K562 (cell line): ENCODE measurements at regions not wholly inside any gene's neighbourhood (a gene's known extent, or its start where the extent isn't known, plus 50 kb on each side); places are given as distances from the start of the nearest gene placed in this dataset.

Experiments
- ATAC-seq: fragments of 200-7000 bp; cut with Tn5 transposase; 3 replicates; pipeline ENCODE4 v1.9.1; 2020; ENCODE audit warnings: moderate library complexity
- BruUV-seq: library from RNA; stranded (reverse); fragments of 400-500 nt; replicated peaks from 2 replicates; lab custom pipeline; 2021; lab: Mats Ljungman, UMichigan
- CTCF ChIA-PET: fragments of 300-600 bp; formaldehyde crosslinking; extraction: SDS; loops from one replicate; lab custom pipeline; 2021; ENCODE audit warnings: low intra/inter-chr PET ratio; lab: Yijun Ruan, JAX
- POLR2A ChIA-PET: fragments of 300-600, 350-650 bp; sonication (Branson Sonifier 250); formaldehyde crosslinking; extraction: SDS; loops from one replicate; lab custom pipeline; 2021; ENCODE audit warnings: antibody characterized with exemption, inconsistent platforms; lab: Yijun Ruan, JAX
- DNase-seq, 4 experiments: peaks; one replicate each; pipeline versions ENCODE4 v3.0.0 to v3.0.0-alpha.2; 2011 to 2018; ENCODE audit warnings: low spot score in 3 of 4, mixed read lengths in 3 of 4; ENCODE audit errors: extremely low read depth in 1 of 4
- FAIRE-seq: peaks from 2 replicates; lab custom pipeline; 2011; peaks lifted over from hg19 to GRCh38; lab: Jason Lieb, UNC
- H2AFZ ChIP-seq: 2 replicates; pipeline ENCODE4 v1.6.0; 2011; ENCODE audit warnings: low read depth, low read length, control low read depth, inconsistent platforms
- H3K27ac ChIP-seq: fragments of 200-600 bp; 3 replicates; pipeline ENCODE4 v1.8.0; 2011; ENCODE audit warnings: low read depth, mild to moderate bottlenecking, control low read depth, inconsistent platforms, low read length, moderate library complexity, mixed read lengths; ENCODE audit errors: extremely low read depth
- H3K27me3 ChIP-seq, 2 experiments: fragments of 300-600 bp in 1 of 2; 2 replicates in 1 of 2; 3 replicates in 1 of 2; pipeline versions ENCODE4 v1.6.0 to v1.8.0; 2011; ENCODE audit warnings: inconsistent platforms in 2 of 2, low read length in 2 of 2, mild to moderate bottlenecking in 1 of 2, mixed read lengths in 1 of 2, moderate library complexity in 1 of 2; ENCODE audit not compliant: control insufficient read depth in 2 of 2, insufficient read depth in 2 of 2
- H3K36me3 ChIP-seq: fragments of 300-600 bp; 3 replicates; pipeline ENCODE4 v1.8.0; 2011; ENCODE audit warnings: mild to moderate bottlenecking, low read length, inconsistent platforms; ENCODE audit not compliant: control insufficient read depth, insufficient read depth
- H3K4me1 ChIP-seq, 2 experiments: fragments of 200-600 bp in 1 of 2; replicated peaks in 1 of 2; 2 replicates in 1 of 2; 3 replicates in 1 of 2; pipeline versions ENCODE4 v1.5.1 to v1.8.0; 2011; ENCODE audit warnings: inconsistent platforms in 2 of 2, low read length in 2 of 2, mild to moderate bottlenecking in 1 of 2, mixed read lengths in 1 of 2, moderate library complexity in 1 of 2; ENCODE audit not compliant: control insufficient read depth in 2 of 2, insufficient read depth in 2 of 2
- H3K4me2 ChIP-seq: 2 replicates; pipeline ENCODE4 v1.6.1; 2011; ENCODE audit warnings: low read length, control low read depth, inconsistent platforms, mixed read lengths; ENCODE audit not compliant: insufficient read depth
- H3K4me3 ChIP-seq: fragments of 200-600 bp; sonication (generic), shearing (Covaris generic); 2 replicates; pipeline ENCODE4 v1.5.1; 2016; ENCODE audit warnings: control low read depth, inconsistent platforms
- H3K79me2 ChIP-seq: fragments of 200-600 bp; 3 replicates; pipeline ENCODE4 v1.8.0; 2011; ENCODE audit warnings: low read length, inconsistent platforms; ENCODE audit not compliant: control insufficient read depth, insufficient read depth
- H3K9ac ChIP-seq, 2 experiments: 2 replicates each; pipeline versions ENCODE4 v1.6.0 to v1.6.1; 2011; ENCODE audit warnings: low read depth in 2 of 2, low read length in 2 of 2, control low read depth in 1 of 2, inconsistent platforms in 1 of 2, mild to moderate bottlenecking in 1 of 2, mixed read lengths in 1 of 2; ENCODE audit not compliant: insufficient read depth in 1 of 2
- H3K9me1 ChIP-seq: one replicate; pipeline ENCODE4 v1.6.0; 2011; ENCODE audit warnings: inconsistent platforms, mild to moderate bottlenecking, low read length, moderate library complexity; ENCODE audit not compliant: control insufficient read depth, insufficient read depth
- H3K9me3 ChIP-seq: replicated peaks from 2 replicates; pipeline ENCODE4 v1.5.1; 2011; ENCODE audit warnings: low read depth, low read length, inconsistent platforms; ENCODE audit not compliant: control insufficient read depth, insufficient read depth
- H4K20me1 ChIP-seq: replicated peaks from 2 replicates; pipeline ENCODE4 v1.6.1; 2011; ENCODE audit warnings: low read length, inconsistent platforms, mixed read lengths; ENCODE audit not compliant: control insufficient read depth, insufficient read depth
- CCNT2 ChIP-seq: IDR thresholded peaks from 2 replicates; pipeline ENCODE4 v1.6.1; 2011; ENCODE audit warnings: borderline replicate concordance, low read depth, mild to moderate bottlenecking, moderate library complexity, mixed read lengths, low read length; ENCODE audit not compliant: insufficient read length; ENCODE audit errors: extremely low read depth
- FOXO4 ChIP-seq: fragments of 450-650 bp; formaldehyde crosslinking; IDR thresholded peaks from 2 replicates; pipeline ENCODE4 v1.4.0; 2020; ENCODE audit warnings: mild to moderate bottlenecking, moderate library complexity
- MTA3 ChIP-seq: fragments of 450-650 bp; formaldehyde crosslinking; IDR thresholded peaks from 2 replicates; pipeline ENCODE4 v1.6.1; 2017; ENCODE audit warnings: mild to moderate bottlenecking, borderline replicate concordance
- NR4A1 ChIP-seq, 2 experiments: fragments of 250-450 bp in 1 of 2; fragments of 450-650 bp in 1 of 2; sonication (Bioruptor Pico) in 1 of 2; IDR thresholded peaks; 2 replicates each; pipeline versions ENCODE4 v1.4.0 to v1.6.1; 2016 to 2020; ENCODE audit warnings: mild to moderate bottlenecking in 2 of 2, missing compliant biosample characterization in 1 of 2, missing genetic modification characterization in 1 of 2, moderate library complexity in 1 of 2
- SIN3A ChIP-seq, 2 experiments: fragments of 150-350 bp in 1 of 2; IDR thresholded peaks; 2 replicates each; pipeline ENCODE4 v1.6.1; 2011 to 2016; ENCODE audit warnings: borderline replicate concordance in 2 of 2, low read depth in 2 of 2, low read length in 2 of 2, mild to moderate bottlenecking in 2 of 2, moderate library complexity in 2 of 2; ENCODE audit not compliant: control insufficient read depth in 1 of 2
- TEAD2 ChIP-seq: fragments of 450-650 bp; IDR thresholded peaks from 2 replicates; pipeline ENCODE4 v1.6.1; 2016; ENCODE audit warnings: missing genetic modification characterization, control low read depth, missing compliant biosample characterization
- ZNF175 ChIP-seq: fragments of 200-800 bp; sonication (Bioruptor generic); IDR thresholded peaks from 2 replicates; pipeline ENCODE4 v1.6.1; 2016; ENCODE audit warnings: low read depth, mild to moderate bottlenecking, missing genetic modification characterization, missing compliant biosample characterization
- ZNF224 ChIP-seq: sonication (generic); formaldehyde crosslinking; IDR thresholded peaks from 2 replicates; pipeline ENCODE4 v1.8.0; 2022; ENCODE audit warnings: mild to moderate bottlenecking, missing genetic modification reagents
- WGBS: fragments of 100-300 bp; shearing (Covaris generic); methylation state at CpG from one replicate; pipeline ENCODE4 v1.1.6; 2016; ENCODE audit warnings: low coverage, mixed read lengths; ENCODE audit not compliant: insufficient coverage; ENCODE audit errors: missing lambda C conversion rate; 5-methylcytosine and 5-hydroxymethylcytosine counted together
- in situ Hi-C: fragments of 300-500 bp; cut with MboI; formaldehyde crosslinking; loops from 4 replicates; pipeline ENCODE4 v1.15.0; 2018; ENCODE audit warnings: inconsistent platforms, mixed read lengths
- intact Hi-C: fragments of 100-400 bp; cut with micrococcal nuclease; formaldehyde crosslinking; loops from 2 replicates; pipeline ENCODE4 v1.14.2; 2022

GRCh38 chr3:102174312-102174712, 260.5 kb upstream of the ZPLD1 start:
- no TSS peak for BruUV-seq
- no peaks in the 10 kb centered on the region for H3K4me1 ChIP-seq
- H3K9ac ChIP-seq, result no peak overlapping the region
- H3K9me1 ChIP-seq, result no peaks in the 10 kb centered on the region
- intact Hi-C loops, result no loop called here
- no peaks in the 10 kb centered on the region for H3K9me3 ChIP-seq
- 0% methylated on average over 3 of the region's 3 CpGs for WGBS
- ATAC-seq (no peak), FAIRE-seq (no peak), DNase-seq (no peak)
- no peak overlapping the region for H2AFZ ChIP-seq
- H3K4me3 ChIP-seq, result no peak overlapping the region
- POLR2A ChIA-PET, result no interaction called here
- H3K27me3 ChIP-seq, result no peaks in the 10 kb centered on the region
- no peaks in the 10 kb centered on the region for H3K79me2 ChIP-seq
- TF ChIP-seq FOXO4 (CRISPR knock-in tag) (no peak), CCNT2 (no peak), NR4A1 (CRISPR knock-in tag; IDR thresholded peaks at IDR 0.05) (no peak), NR4A1 (tag; IDR thresholded peaks at IDR 0.05) (no peak), SIN3A (IDR thresholded peaks at IDR 0.05; ENCODE audit: borderline replicate concordance in 2 of 2, control insufficient read depth in 1 of 2, low read depth in 2 of 2, low read length in 2 of 2) (no peak), MTA3 (no peak), TEAD2 (tag) (no peak), ZNF224 (CRISPR knock-in tag) (no peak), ZNF175 (CRISPR knock-in tag) (no peak)
- H4K20me1 ChIP-seq, result no peaks in the 10 kb centered on the region
- in situ Hi-C loops, result no loop called here
- H3K36me3 ChIP-seq, result no peaks in the 10 kb centered on the region
- H3K4me2 ChIP-seq, result no peak overlapping the region
- CTCF ChIA-PET, result no interaction called here
- H3K27ac ChIP-seq, result no peak overlapping the region
